ENCODE measurements at regions not wholly inside any gene's neighbourhood (a gene's known extent, or its start where the extent isn't known, plus 50 kb on each side); places are given as distances from the start of the nearest gene placed in this dataset.

GRCh38 chr9:27659001-27659400 is 85.7 kb upstream of the C9orf72 start:
- TF ChIP-seq, protein P1, sequence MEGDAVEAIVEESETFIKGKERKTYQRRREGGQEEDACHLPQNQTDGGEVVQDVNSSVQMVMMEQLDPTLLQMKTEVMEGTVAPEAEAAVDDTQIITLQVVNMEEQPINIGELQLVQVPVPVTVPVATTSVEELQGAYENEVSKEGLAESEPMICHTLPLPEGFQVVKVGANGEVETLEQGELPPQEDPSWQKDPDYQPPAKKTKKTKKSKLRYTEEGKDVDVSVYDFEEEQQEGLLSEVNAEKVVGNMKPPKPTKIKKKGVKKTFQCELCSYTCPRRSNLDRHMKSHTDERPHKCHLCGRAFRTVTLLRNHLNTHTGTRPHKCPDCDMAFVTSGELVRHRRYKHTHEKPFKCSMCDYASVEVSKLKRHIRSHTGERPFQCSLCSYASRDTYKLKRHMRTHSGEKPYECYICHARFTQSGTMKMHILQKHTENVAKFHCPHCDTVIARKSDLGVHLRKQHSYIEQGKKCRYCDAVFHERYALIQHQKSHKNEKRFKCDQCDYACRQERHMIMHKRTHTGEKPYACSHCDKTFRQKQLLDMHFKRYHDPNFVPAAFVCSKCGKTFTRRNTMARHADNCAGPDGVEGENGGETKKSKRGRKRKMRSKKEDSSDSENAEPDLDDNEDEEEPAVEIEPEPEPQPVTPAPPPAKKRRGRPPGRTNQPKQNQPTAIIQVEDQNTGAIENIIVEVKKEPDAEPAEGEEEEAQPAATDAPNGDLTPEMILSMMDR (IDR thresholded peaks at IDR 0.05): no peak
- DNase-seq (ENCODE audit: low spot score): no peak
- no peak for ATAC-seq (ENCODE audit: low FRiP score)

GRCh38 chr9:27659571-27659970 is 86.3 kb upstream of the C9orf72 start:
- no peak for DNase-seq (ENCODE audit: low spot score)
- TF ChIP-seq, protein P1 (IDR thresholded peaks at IDR 0.05): no peak
- no peak for ATAC-seq (ENCODE audit: low FRiP score)

- TF ChIP-seq, protein P1 (IDR thresholded peaks at IDR 0.05): no peak
- no peak for ATAC-seq (ENCODE audit: low FRiP score)
- DNase-seq (ENCODE audit: low spot score): no peak
Observed at GRCh38 chr9:27660148-27660547, 86.9 kb upstream of the C9orf72 start.

GRCh38 chr9:27663526-27663925 is 90.2 kb upstream of the C9orf72 start:
- DNase-seq (ENCODE audit: low spot score) (no peak), ATAC-seq (ENCODE audit: low FRiP score) (no peak)
- TF ChIP-seq, protein P1 (IDR thresholded peaks at IDR 0.05): no peak

DNA sequence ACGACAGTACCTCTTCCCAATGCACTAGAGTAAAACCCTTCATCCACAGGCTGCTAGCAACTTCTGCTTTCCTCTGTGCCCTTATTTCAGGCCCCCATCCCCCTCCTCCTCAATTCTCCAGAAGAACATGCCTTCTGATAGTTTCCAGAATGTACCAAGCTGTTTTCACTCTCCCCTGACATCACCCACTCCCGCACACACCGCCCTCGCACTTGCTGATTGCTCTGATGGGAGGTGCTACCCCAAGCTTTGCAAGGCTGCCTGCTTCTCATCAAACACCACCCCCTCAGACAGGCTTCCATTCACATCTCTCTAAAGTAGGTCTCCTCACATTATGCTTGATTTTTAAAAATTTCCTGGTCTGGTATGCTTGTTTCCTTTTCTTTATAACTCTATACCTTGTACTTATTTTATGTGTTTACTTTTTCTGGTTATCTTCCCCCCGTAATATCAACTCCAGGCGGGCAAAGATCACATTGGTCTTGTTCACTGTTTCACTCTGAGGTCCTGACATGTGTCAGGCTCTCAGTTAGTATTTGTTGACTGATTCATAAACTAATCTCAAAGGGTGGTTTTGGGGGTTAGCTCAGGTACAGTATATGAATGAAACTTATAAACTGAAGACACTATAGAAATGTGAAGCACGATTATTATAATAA is 91.0 kb upstream of the C9orf72 start:
- DNase-seq (ENCODE audit: low spot score): no peak

GRCh38 chr9:27665136-27665535 is 91.9 kb upstream of the C9orf72 start:
- no peak for DNase-seq (ENCODE audit: low spot score)
- ATAC-seq (ENCODE audit: low FRiP score): no peak
- TF ChIP-seq, protein P1 (IDR thresholded peaks at IDR 0.05): no peak

More for the DNA sequence above, 91.0 kb upstream of the C9orf72 start:
- TF ChIP-seq, protein P1 (IDR thresholded peaks at IDR 0.05): no peak
- ATAC-seq (ENCODE audit: low FRiP score): peak; percentile 85

DNA sequence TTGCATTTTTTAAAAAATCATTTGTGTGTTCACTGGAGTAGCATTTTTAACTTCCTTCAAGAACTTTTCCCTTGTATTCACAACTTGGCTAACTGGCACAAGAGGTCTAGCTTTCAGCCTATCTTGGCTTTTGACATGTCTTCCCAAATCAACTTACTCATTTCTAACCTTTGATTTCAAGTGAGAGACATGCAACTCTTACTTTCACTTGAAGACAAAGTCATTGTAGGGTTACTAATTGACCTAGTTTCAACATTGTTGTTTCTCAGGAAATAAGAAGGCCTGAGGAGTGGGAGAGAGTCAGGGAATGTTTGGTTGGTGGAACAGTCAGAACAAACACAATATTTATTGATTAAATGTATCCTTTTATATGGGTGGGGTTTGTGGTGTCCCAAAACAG is 95.0 kb upstream of the C9orf72 start:
- TF ChIP-seq, protein P1 (IDR thresholded peaks at IDR 0.05): no peak
- DNase-seq (ENCODE audit: low spot score) (no peak), ATAC-seq (ENCODE audit: low FRiP score) (no peak)
